ENCODE measurements at regions not wholly inside any gene's neighbourhood (a gene's known extent, or its start where the extent isn't known, plus 50 kb on each side); places are given as distances from the start of the nearest gene placed in this dataset.

DNA sequence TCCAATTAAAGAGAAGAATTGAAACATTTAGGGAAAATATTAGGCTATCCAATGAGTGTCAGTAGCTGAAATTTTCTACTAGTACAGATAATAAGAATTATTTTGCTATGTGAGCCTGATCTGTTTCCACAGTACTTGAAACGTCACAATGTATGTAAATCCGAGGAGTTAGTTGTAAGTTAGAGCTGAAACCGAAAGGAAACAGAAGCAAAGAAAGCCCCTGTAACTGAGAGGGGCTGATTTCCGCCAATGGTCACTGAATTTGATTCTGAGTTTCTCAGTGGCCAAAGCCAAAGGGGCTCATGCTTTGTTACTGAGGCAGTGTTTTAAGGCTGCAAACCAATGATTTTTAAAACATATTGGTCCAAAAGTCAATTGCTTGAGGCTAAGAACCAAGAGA lies 168.3 kb upstream of the DUSP10 start:
- TF ChIP-seq POLR2AphosphoS5 (IDR thresholded peaks at IDR 0.05) = no peak
- TF ChIP-seq, protein P1, sequence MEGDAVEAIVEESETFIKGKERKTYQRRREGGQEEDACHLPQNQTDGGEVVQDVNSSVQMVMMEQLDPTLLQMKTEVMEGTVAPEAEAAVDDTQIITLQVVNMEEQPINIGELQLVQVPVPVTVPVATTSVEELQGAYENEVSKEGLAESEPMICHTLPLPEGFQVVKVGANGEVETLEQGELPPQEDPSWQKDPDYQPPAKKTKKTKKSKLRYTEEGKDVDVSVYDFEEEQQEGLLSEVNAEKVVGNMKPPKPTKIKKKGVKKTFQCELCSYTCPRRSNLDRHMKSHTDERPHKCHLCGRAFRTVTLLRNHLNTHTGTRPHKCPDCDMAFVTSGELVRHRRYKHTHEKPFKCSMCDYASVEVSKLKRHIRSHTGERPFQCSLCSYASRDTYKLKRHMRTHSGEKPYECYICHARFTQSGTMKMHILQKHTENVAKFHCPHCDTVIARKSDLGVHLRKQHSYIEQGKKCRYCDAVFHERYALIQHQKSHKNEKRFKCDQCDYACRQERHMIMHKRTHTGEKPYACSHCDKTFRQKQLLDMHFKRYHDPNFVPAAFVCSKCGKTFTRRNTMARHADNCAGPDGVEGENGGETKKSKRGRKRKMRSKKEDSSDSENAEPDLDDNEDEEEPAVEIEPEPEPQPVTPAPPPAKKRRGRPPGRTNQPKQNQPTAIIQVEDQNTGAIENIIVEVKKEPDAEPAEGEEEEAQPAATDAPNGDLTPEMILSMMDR (IDR thresholded peaks at IDR 0.05) = no peak
- no peak for TF ChIP-seq POLR2A (IDR thresholded peaks at IDR 0.05)
- no peak for TF ChIP-seq EP300 (IDR thresholded peaks at IDR 0.05)

Measured in stomach (tissue), 4 donors.